HepG2 (cell line): ENCODE measurements at regions not wholly inside any gene's neighbourhood (a gene's known extent, or its start where the extent isn't known, plus 50 kb on each side); places are given as distances from the start of the nearest gene placed in this dataset.
A peak's percentile ranks its signal among the peaks of the same experiment; 100 is the strongest.

Experiments used
- ATAC-seq: fragments of 200-7000 bp; cut with Tn5 transposase; 3 replicates; pipeline ENCODE4 v1.9.1; 2020; ENCODE audit warnings: mild to moderate bottlenecking, moderate library complexity
- BruUV-seq: library from RNA; stranded (reverse); fragments of 400-500 nt; replicated peaks from 2 replicates; lab custom pipeline; 2021; lab: Mats Ljungman, UMichigan
- CTCF ChIA-PET: fragments of 300-600 bp; formaldehyde crosslinking; extraction: SDS; loops from one replicate; lab custom pipeline; 2021; ENCODE audit warnings: low total read pairs, inconsistent platforms, low intra/inter-chr PET ratio; lab: Yijun Ruan, JAX
- POLR2A ChIA-PET: fragments of 350-600 bp; sonication (Branson Sonifier 250); formaldehyde crosslinking; loops from one replicate; lab custom pipeline; 2020; ENCODE audit warnings: antibody characterized with exemption, inconsistent platforms; lab: Yijun Ruan, JAX
- DNase-seq: peaks from one replicate; pipeline ENCODE4 v3.0.0-alpha.2; 2015; ENCODE audit warnings: low spot score
- FAIRE-seq: peaks from 3 replicates; lab custom pipeline; 2011; peaks lifted over from hg19 to GRCh38; lab: Jason Lieb, UNC
- H2AFZ ChIP-seq: one replicate; pipeline ENCODE4 v1.6.1; 2011; ENCODE audit warnings: low read length, inconsistent platforms
- H3K27ac ChIP-seq: fragments of 300-600 bp; 3 replicates; pipeline ENCODE4 v1.8.0; 2011; ENCODE audit warnings: mixed run types, mild to moderate bottlenecking, mixed read lengths, low read length, inconsistent platforms; ENCODE audit not compliant: insufficient read depth; ENCODE audit errors: extremely low read length
- H3K27me3 ChIP-seq, 2 experiments: fragments of 200-600 bp in 1 of 2; 2 replicates in 1 of 2; 3 replicates in 1 of 2; pipeline versions ENCODE4 v1.6.0 to v1.8.0; 2011; ENCODE audit warnings: low read length in 2 of 2, mild to moderate bottlenecking in 2 of 2, moderate library complexity in 2 of 2, inconsistent platforms in 1 of 2; ENCODE audit not compliant: insufficient read depth in 2 of 2, control insufficient read depth in 1 of 2
- H3K36me3 ChIP-seq, 2 experiments: fragments of 200-600 bp in 1 of 2; replicated peaks in 1 of 2; 2 replicates in 1 of 2; 3 replicates in 1 of 2; pipeline versions ENCODE4 v1.5.1 to v1.8.0; 2011; ENCODE audit warnings: low read length in 2 of 2, inconsistent platforms in 1 of 2; ENCODE audit not compliant: insufficient read depth in 2 of 2, control insufficient read depth in 1 of 2
- H3K4me1 ChIP-seq: 2 replicates; pipeline ENCODE4 v1.5.1; 2012; ENCODE audit warnings: low read length, inconsistent platforms; ENCODE audit not compliant: insufficient read depth
- H3K4me2 ChIP-seq: 2 replicates; pipeline ENCODE4 v1.6.0; 2011; ENCODE audit warnings: low read depth, low read length, inconsistent platforms
- H3K4me3 ChIP-seq, 3 experiments: fragments of 200-600 bp in 1 of 3; sonication (generic), shearing (Covaris generic) in 1 of 3; replicated peaks in 1 of 3; 2 replicates each; pipeline ENCODE4 v1.5.1; 2011 to 2016; ENCODE audit warnings: low read length in 3 of 3, inconsistent platforms in 2 of 3, low read depth in 2 of 3, mild to moderate bottlenecking in 2 of 3, control low read depth in 1 of 3, mixed read lengths in 1 of 3; ENCODE audit not compliant: insufficient read depth in 1 of 3
- H3K79me2 ChIP-seq: one replicate; pipeline ENCODE4 v1.6.1; 2011; ENCODE audit warnings: low read length, inconsistent platforms; ENCODE audit not compliant: insufficient read depth
- H3K9ac ChIP-seq: 2 replicates; pipeline ENCODE4 v1.6.0; 2011; ENCODE audit warnings: mild to moderate bottlenecking, low read depth, low read length, inconsistent platforms; ENCODE audit not compliant: insufficient read depth
- H3K9me3 ChIP-seq: 2 replicates; pipeline ENCODE4 v1.5.1; 2012; ENCODE audit warnings: mild to moderate bottlenecking, low read length
- H4K20me1 ChIP-seq: 2 replicates; pipeline ENCODE4 v1.6.0; 2011; ENCODE audit warnings: inconsistent platforms, mild to moderate bottlenecking, low read length, moderate library complexity; ENCODE audit not compliant: insufficient read depth
- ARID5B ChIP-seq: IDR thresholded peaks from 2 replicates; pipeline ENCODE4 v1.4.0; 2020; ENCODE audit warnings: mild to moderate bottlenecking, missing genetic modification reagents
- BCL6 ChIP-seq: IDR thresholded peaks from 2 replicates; pipeline ENCODE4 v1.6.1; 2016; ENCODE audit warnings: missing genetic modification reagents, missing compliant biosample characterization
- CREB1 ChIP-seq, 2 experiments: fragments of 450-650 bp in 1 of 2; IDR thresholded peaks; 2 replicates each; pipeline ENCODE4 v1.6.1; 2016 to 2017; ENCODE audit warnings: control low read depth in 1 of 2, mild to moderate bottlenecking in 1 of 2, missing compliant biosample characterization in 1 of 2, missing genetic modification characterization in 1 of 2
- EED ChIP-seq: sonication (generic); formaldehyde crosslinking; IDR thresholded peaks from 2 replicates; pipeline ENCODE4 v1.5.0; 2020; ENCODE audit warnings: mild to moderate bottlenecking, missing genetic modification reagents
- KDM2A ChIP-seq: sonication (generic); formaldehyde crosslinking; IDR thresholded peaks from 2 replicates; pipeline ENCODE4 v1.4.0; 2020; ENCODE audit warnings: low read depth, missing genetic modification reagents, borderline replicate concordance
- KDM6A ChIP-seq: IDR thresholded peaks from 2 replicates; pipeline ENCODE4 v1.6.1; 2016; ENCODE audit warnings: low read depth
- KLF13 ChIP-seq: sonication (generic); formaldehyde crosslinking; IDR thresholded peaks from 2 replicates; pipeline ENCODE4 v1.4.0; 2020; ENCODE audit warnings: mild to moderate bottlenecking, missing genetic modification reagents
- KLF6 ChIP-seq: IDR thresholded peaks from 2 replicates; pipeline ENCODE4 v1.8.0; 2016; ENCODE audit warnings: missing biosample characterization, missing genetic modification reagents
- MTA3 ChIP-seq: sonication (generic); formaldehyde crosslinking; IDR thresholded peaks from 2 replicates; pipeline ENCODE4 v1.4.0; 2020; ENCODE audit warnings: missing genetic modification reagents
- SMC3 ChIP-seq: IDR thresholded peaks from 2 replicates; pipeline ENCODE4 v1.6.1; 2011; ENCODE audit warnings: low read length, improper control_type of control experiment
- ZNF205 ChIP-seq: IDR thresholded peaks from 2 replicates; pipeline ENCODE4 v1.6.1; 2018; ENCODE audit warnings: missing biosample characterization, missing genetic modification reagents
- ZNF230 ChIP-seq: sonication (generic); formaldehyde crosslinking; IDR thresholded peaks from 2 replicates; pipeline ENCODE4 v1.4.0; 2020; ENCODE audit warnings: mild to moderate bottlenecking, missing genetic modification reagents
- ZNF253 ChIP-seq: sonication (generic); formaldehyde crosslinking; IDR thresholded peaks from 2 replicates; pipeline ENCODE4 v1.8.0; 2022; ENCODE audit warnings: mild to moderate bottlenecking, missing genetic modification reagents, borderline replicate concordance
- ZNF292 ChIP-seq: sonication (generic); formaldehyde crosslinking; IDR thresholded peaks from 2 replicates; pipeline ENCODE4 v1.8.1; 2022; ENCODE audit warnings: mild to moderate bottlenecking, low read depth, missing genetic modification reagents, borderline replicate concordance
- ZNF512B ChIP-seq: sonication (generic); formaldehyde crosslinking; IDR thresholded peaks from 2 replicates; pipeline ENCODE4 v1.5.1; 2020; ENCODE audit warnings: missing genetic modification reagents, mild to moderate bottlenecking, borderline replicate concordance
- WGBS: methylation state at CpG from one replicate; pipeline ENCODE4 v1.1.6; 2017; ENCODE audit warnings: low lambda C conversion rate; 5-methylcytosine and 5-hydroxymethylcytosine counted together
- in situ Hi-C: cut with HindIII; loops from 2 replicates; pipeline ENCODE4 v1.10.0; 2017; ENCODE audit warnings: low pct_unique_long_range_greater_than_20kb; ENCODE audit not compliant: extremely low pct_ligation_motif_present
- intact Hi-C: fragments of 100-400 bp; cut with micrococcal nuclease; formaldehyde crosslinking; loops from one replicate; pipeline ENCODE4 v1.10.0; 2022; ENCODE audit not compliant: unreplicated experiment
- TF ChIP-seq, protein P1 (sequence below): sonication (generic); formaldehyde crosslinking; IDR thresholded peaks from 2 replicates; pipeline ENCODE4 v1.8.1; 2022; ENCODE audit warnings: low read depth, mild to moderate bottlenecking, missing genetic modification reagents

DNA sequence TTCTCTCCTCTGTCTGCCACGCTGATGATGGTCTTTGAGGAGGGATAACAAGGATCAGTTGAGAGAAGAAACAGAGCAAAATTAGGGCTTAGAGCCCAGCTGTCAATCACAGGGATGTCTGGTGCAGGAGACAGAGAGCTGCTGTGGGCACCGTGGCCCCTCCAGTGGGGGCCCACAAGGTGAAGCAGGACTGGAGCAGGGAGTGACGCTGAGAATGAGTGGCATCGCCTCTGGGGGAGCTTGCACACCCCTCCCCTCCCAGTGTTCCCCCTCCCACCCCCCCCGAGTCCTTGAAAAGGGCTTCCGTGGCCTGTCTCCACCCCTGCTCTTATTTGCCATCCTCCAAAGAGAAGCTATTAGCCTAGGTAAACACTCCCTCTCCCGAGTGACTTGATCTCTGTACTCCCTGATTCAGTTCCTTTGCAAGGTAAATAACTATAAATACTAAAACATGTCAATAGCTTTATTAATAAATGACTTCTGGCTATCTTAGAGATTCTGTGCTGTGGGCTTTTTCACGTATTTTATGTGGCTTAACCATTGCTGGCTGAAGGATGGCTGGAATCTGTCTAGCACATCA lies 440.0 kb downstream of the ZNF536 start:
- in situ Hi-C loops = no loop called here
- no peak overlapping the region for H3K27ac ChIP-seq
- no TSS peak for BruUV-seq
- 15% methylated on average over 5 of the region's 8 CpGs for WGBS
- H3K4me2 ChIP-seq = peak overlapping the region; percentile 58
- DNase-seq (peak; percentile 28), ATAC-seq (peak; percentile 93), FAIRE-seq (no peak)
- no peaks in the 10 kb centered on the region for H4K20me1 ChIP-seq
- H3K4me3 ChIP-seq = no peak overlapping the region
- no peaks in the 10 kb centered on the region for H3K79me2 ChIP-seq
- CTCF ChIA-PET = no interaction called here
- H3K9ac ChIP-seq = no peak overlapping the region
- intact Hi-C loops = no loop called here
- POLR2A ChIA-PET = no interaction called here
- H3K4me1 ChIP-seq = peaks cover 40% of the 10 kb centered on the region
- H3K36me3 ChIP-seq = no peaks in the 10 kb centered on the region
- no peaks in the 10 kb centered on the region for H3K27me3 ChIP-seq
- peaks cover 45% of the 10 kb centered on the region for H3K9me3 ChIP-seq
- H2AFZ ChIP-seq = no peak overlapping the region
- TF ChIP-seq, protein P1, sequence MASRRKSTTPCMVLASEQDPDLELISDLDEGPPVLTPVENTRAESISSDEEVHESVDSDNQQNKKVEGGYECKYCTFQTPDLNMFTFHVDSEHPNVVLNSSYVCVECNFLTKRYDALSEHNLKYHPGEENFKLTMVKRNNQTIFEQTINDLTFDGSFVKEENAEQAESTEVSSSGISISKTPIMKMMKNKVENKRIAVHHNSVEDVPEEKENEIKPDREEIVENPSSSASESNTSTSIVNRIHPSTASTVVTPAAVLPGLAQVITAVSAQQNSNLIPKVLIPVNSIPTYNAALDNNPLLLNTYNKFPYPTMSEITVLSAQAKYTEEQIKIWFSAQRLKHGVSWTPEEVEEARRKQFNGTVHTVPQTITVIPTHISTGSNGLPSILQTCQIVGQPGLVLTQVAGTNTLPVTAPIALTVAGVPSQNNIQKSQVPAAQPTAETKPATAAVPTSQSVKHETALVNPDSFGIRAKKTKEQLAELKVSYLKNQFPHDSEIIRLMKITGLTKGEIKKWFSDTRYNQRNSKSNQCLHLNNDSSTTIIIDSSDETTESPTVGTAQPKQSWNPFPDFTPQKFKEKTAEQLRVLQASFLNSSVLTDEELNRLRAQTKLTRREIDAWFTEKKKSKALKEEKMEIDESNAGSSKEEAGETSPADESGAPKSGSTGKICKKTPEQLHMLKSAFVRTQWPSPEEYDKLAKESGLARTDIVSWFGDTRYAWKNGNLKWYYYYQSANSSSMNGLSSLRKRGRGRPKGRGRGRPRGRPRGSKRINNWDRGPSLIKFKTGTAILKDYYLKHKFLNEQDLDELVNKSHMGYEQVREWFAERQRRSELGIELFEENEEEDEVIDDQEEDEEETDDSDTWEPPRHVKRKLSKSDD (CRISPR knock-in tag) = no peak
- no peak for TF ChIP-seq KLF13 (CRISPR knock-in tag)
- no peak for TF ChIP-seq KDM2A (CRISPR knock-in tag)
- no peak for TF ChIP-seq MTA3 (CRISPR knock-in tag)
- no peak for TF ChIP-seq CREB1 (IDR thresholded peaks at IDR 0.05)
- 0 out of 2 replicates have a peak, but pooled peaks have one; percentile 27 for TF ChIP-seq CREB1 (CRISPR knock-in tag; IDR thresholded peaks at IDR 0.05)
- no peak for TF ChIP-seq ZNF253 (CRISPR knock-in tag)
- TF ChIP-seq EED (CRISPR knock-in tag) = no peak
- TF ChIP-seq KLF6 (CRISPR knock-in tag) = no peak
- TF ChIP-seq KDM6A (CRISPR knock-in tag) = 0 out of 2 replicates have a peak, but pooled peaks have one; percentile 8
- no peak for TF ChIP-seq ZNF512B (CRISPR knock-in tag)
- TF ChIP-seq ZNF230 (CRISPR knock-in tag) = no peak
- TF ChIP-seq BCL6 (CRISPR knock-in tag) = no peak
- TF ChIP-seq ARID5B (CRISPR knock-in tag) = peak; percentile 53; the same call in 1 of the 2 replicates
- TF ChIP-seq ZNF205 (CRISPR knock-in tag) = no peak
- no peak for TF ChIP-seq SMC3
- TF ChIP-seq ZNF292 (CRISPR knock-in tag) = no peak
